22Rv1 (cell line): ENCODE measurements at regions not wholly inside any gene's neighbourhood (a gene's known extent, or its start where the extent isn't known, plus 50 kb on each side); places are given as distances from the start of the nearest gene placed in this dataset.

Experiments used
- ZFX ChIP-seq: fragments of 450-650 bp; IDR thresholded peaks from 2 replicates; pipeline ENCODE4 v1.6.1; 2017; ENCODE audit warnings: antibody characterized with exemption, borderline replicate concordance
- TF ChIP-seq, protein P1 (sequence below): fragments of 450-650 bp; IDR thresholded peaks from 2 replicates; pipeline ENCODE4 v1.5.1; 2017; ENCODE audit warnings: mild to moderate bottlenecking

DNA sequence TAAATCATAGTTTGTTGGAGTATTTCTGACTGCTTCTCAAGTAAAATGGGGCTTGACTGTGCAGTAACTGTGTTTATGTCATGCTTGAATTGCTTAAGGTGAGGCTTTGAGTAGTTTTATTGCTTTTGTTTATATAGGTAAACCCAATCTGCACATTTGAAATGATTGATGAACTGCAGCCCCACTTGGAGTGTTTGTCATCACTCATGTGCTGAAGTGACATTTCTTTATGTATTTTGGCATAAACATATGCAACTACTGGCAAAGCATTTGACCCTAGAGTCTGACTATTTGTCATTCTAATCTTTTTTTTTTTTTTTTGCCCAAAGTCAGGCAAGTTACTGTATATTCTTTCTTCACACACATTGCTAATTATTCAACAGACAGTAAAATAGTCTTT is 491.4 kb upstream of the POU3F2 start:
- TF ChIP-seq, protein P1, sequence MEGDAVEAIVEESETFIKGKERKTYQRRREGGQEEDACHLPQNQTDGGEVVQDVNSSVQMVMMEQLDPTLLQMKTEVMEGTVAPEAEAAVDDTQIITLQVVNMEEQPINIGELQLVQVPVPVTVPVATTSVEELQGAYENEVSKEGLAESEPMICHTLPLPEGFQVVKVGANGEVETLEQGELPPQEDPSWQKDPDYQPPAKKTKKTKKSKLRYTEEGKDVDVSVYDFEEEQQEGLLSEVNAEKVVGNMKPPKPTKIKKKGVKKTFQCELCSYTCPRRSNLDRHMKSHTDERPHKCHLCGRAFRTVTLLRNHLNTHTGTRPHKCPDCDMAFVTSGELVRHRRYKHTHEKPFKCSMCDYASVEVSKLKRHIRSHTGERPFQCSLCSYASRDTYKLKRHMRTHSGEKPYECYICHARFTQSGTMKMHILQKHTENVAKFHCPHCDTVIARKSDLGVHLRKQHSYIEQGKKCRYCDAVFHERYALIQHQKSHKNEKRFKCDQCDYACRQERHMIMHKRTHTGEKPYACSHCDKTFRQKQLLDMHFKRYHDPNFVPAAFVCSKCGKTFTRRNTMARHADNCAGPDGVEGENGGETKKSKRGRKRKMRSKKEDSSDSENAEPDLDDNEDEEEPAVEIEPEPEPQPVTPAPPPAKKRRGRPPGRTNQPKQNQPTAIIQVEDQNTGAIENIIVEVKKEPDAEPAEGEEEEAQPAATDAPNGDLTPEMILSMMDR = no peak
- TF ChIP-seq ZFX = no peak
